ENCODE measurements at regions not wholly inside any gene's neighbourhood (a gene's known extent, or its start where the extent isn't known, plus 50 kb on each side); places are given as distances from the start of the nearest gene placed in this dataset.

DNA sequence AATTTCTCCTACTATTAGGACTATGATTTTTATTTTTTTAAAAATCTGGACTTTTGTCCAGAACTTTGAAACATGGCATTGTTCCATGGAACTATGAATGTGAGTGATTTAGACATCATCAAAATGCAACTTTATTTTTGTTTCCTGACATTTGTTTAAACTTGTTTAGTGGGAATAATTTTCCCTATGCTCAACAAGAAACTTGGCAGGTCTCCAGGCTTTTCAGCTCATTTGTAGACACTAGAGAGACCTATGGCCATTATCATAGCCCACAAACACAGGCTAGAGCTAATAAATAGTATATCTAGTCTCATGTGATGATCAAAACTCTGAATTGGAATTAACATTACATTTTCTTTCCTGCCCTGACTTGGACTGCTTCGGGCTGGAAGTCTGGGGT is 145.1 kb upstream of the CELF4 start:
- TF ChIP-seq, protein P1, sequence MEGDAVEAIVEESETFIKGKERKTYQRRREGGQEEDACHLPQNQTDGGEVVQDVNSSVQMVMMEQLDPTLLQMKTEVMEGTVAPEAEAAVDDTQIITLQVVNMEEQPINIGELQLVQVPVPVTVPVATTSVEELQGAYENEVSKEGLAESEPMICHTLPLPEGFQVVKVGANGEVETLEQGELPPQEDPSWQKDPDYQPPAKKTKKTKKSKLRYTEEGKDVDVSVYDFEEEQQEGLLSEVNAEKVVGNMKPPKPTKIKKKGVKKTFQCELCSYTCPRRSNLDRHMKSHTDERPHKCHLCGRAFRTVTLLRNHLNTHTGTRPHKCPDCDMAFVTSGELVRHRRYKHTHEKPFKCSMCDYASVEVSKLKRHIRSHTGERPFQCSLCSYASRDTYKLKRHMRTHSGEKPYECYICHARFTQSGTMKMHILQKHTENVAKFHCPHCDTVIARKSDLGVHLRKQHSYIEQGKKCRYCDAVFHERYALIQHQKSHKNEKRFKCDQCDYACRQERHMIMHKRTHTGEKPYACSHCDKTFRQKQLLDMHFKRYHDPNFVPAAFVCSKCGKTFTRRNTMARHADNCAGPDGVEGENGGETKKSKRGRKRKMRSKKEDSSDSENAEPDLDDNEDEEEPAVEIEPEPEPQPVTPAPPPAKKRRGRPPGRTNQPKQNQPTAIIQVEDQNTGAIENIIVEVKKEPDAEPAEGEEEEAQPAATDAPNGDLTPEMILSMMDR (IDR thresholded peaks at IDR 0.05) = no peak
- no peak for TF ChIP-seq POLR2A (IDR thresholded peaks at IDR 0.05)
